Stimulated activated CD8-positive, alpha-beta memory T cell treated with anti-CD3 and anti-CD28 coated beads, Interleukin-7, amount 100 ng/mL, for 48 hours (primary cell): ENCODE measurements at regions not wholly inside any gene's neighbourhood (a gene's known extent, or its start where the extent isn't known, plus 50 kb on each side); places are given as distances from the start of the nearest gene placed in this dataset.
"Not testable (repeated sequence)": the region's sequence is repeated elsewhere in the genome, so short reads cannot be mapped to it uniquely, and the experiment has no call there.

Source experiments
- DNase-seq, 2 donors: peaks; one replicate each; pipeline ENCODE4 v3.0.0-alpha.2; 2020; ENCODE audit warnings: low read depth in 1 of 2; ENCODE audit errors: extremely low read depth in 1 of 2

DNA sequence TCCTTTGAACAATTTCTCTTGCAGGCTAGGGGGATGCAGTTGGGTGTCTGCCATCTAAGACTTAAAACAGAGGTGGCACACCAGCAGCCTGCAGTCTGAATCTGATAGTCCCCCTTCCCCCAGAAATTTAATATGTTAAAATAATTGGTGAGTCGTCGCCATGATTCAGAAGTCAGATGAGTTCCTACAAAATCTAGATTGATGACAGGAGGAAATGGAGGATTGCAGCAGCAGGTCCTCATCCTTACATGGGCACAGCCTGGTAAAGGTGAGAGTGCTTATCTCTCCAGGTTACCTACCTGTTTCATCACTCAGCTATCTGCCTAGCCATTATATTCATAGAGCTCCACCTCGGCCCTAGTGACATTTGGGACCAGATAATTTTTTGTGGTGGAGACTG is 112.3 kb downstream of the PCSK1 start:
- no peak for DNase-seq

DNA sequence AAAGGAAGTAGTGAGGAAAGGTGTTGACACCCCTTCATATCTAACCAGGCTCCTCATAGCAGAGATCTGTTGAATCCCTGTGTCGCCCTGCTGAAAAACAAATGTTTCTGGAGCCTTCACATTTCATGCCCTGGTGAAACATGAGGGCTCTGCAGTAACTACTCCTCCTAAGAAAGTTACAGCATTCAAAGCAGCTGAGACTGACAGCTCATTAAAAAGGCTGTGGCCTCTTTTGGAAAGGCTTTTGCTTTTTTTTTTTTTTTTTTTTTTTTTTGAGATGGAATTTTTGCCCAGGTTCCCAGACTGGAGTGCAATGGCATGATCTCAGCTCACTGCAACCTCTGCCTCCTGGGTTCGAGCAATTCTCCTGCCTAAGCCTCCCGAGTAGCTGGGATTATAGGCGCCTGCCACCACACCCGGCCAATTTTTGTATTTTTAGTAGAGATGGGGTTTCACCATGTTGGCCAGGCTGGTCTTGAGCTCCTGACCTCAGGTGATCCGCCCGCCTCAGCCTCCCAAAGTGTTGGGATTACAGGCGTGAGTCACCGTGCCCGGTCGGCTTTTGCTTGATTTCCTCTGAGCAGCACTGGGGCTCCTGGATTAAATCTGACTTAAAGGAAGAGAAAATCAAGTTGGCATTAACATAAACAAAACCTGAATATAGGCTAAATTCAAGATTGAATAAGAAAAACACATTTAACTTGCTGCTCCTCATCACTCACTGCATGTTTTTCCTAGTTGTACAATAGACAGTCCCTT is 112.9 kb downstream of the PCSK1 start:
- DNase-seq = not testable (repeated sequence)

DNA sequence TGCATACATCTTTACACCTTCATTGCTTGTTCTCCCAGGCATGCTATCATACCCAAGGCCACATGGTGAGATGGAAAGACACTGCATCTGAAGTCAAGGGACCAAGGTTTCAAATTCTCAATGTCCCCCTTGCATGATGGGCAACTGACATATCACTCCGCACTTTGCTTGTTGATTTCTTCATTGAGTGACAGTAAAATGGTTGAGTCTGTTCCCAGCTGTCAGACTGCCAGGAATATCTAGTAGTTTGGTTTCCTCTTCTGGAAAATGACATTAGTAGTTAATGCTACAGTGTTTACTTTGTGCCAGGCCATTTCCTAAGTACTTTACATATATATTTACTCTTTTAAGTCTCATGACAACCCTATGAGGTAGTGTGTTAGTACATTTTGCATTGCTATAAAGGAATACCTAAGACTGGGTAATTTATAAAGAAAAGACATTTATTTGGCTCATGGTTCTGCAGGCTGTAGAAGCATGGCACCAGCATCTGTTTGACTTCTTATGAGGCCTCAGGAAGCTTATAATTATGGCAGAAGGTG is 114.4 kb downstream of the PCSK1 start:
- no peak for DNase-seq

DNA sequence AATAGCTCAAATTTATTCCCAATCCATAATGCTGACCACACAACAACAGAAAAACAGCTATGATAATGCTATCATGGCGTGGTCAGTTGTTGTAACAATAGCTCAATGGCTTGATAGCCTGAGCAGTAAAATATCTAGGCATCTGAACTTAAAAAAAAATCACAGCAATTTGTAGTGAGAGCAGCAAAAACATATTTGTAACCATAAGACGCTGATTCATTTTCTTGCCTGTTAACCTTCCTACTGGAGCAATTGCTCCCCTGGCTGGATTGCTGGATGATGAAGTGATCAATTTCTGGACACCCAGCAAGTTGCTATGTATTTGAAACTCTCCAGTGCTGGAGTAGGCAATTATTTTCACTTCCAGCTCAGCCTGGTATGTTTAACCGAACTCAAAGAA is 115.1 kb downstream of the PCSK1 start:
- DNase-seq = no peak

DNA sequence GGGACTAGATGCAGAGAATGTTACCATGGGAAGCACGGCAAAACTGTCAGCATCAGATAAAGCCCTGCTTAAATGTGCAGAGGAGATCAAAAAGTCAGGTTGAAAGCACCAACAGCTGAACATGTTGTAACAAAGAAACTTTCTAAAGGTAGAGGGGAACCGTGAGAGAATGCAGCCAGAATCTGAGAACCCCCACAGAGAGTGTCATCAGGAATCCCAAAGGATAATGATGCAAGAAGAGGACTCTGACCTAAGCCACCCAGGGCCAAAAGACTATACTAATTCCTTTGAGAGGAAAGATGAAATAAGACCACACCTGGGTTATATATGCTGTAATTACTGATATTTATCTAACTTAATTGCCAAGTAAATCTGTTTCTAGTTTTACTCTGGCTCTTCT is 116.6 kb downstream of the PCSK1 start:
- no peak for DNase-seq

DNA sequence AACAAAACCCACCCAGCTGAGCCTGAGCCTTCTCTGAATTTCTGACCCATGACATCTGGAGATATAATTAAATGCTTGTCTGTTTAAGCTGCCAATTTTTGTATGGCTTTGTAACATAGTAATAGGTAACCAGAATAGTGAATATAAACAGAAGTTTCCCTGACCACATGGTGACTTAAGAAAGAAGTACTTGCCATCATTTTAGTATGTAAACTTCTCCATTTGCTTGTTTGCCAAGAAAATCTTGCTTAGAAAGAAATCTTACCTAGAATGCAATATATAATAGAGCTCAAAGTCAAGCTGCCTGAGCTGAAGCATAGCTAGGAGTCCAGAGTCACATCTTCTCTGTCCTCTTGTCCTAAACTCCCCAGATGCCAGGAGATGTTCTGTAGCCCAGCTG is 117.0 kb downstream of the PCSK1 start:
- DNase-seq = no peak

DNA sequence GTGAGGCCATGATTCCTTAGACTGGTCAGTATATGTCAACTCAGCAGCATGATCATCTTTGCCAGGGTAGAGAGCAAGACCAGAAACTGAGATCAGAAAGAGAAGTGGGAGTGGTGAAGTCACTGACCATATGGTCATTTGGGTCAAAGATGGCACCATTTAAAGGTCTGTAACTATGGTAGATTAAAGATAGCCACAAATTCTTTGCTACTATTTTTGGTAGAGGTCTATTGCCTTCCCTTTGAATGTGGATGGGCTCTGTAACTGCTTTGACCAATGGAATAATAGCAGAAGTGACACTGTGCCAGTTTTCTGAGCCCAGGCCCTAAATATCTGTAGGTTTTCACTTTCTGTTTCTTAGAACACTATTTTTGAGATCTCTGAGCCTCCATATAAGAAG is 117.6 kb downstream of the PCSK1 start:
- no peak for DNase-seq

DNA sequence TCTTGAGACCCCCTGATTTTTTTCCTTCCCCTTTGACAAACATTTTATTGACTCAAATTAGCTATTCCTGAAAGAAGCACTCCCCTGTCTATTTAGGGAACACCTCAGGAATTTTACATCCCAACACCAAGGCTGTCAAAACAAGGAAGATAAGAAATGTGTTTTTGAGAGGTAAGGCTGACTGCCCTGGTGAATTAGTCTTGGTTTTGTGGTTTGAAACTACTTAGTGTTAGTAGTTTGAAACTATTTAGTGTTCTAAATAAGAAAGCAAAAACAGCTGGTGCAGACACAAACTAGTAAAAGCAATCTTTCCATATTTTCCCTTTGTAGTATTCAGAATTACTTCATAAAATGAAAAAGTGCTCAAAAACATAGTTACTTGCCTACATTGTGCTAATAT is 120.7 kb downstream of the PCSK1 start:
- no peak for DNase-seq

DNA sequence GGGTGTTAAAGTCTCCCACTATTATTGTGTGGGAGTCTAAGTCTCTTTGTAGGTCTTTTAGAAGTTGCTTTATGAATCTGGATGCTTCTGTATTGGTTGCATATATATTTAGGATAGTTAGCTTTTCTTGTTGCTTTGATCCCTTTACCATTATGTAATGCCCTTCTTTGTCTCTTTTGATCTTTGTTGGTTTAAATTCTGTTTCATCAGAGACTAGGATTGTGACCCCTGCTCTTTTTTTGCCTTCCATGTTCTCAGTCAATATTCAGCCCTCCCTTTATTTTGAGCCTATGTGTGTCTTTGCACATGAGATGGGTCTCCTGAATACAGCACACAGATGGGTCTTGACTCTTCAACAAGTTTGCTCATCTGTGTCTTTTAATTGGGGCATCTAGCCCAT is 126.0 kb downstream of the PCSK1 start:
- DNase-seq = not testable (repeated sequence)

DNA sequence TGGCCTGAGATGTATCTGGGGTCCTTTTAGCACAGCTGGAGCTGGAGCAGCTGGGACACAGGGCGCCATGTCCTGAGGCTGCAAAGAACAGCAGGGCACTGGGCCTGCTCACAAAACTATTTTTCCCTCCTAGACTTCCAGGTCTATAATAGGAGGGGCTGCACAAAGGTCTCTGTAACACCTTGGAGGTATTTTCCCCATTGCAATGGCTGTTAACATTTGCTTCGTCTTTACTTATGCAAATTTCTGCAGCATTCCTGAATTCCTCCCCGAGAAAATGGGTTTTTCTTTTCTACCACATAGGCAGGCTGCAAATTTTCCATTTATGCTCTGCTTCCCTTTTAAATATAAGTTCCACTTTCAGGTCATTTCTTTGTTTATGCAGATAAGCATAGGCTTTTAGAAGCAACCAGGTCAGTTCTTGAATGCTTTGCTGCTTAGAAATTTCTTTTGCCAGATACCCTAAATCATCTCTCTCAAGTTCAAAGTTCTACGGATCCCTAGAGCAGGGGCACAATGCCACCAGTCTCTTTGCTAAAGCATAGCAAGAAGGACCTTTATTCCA is 130.8 kb downstream of the PCSK1 start:
- no peak for DNase-seq

DNA sequence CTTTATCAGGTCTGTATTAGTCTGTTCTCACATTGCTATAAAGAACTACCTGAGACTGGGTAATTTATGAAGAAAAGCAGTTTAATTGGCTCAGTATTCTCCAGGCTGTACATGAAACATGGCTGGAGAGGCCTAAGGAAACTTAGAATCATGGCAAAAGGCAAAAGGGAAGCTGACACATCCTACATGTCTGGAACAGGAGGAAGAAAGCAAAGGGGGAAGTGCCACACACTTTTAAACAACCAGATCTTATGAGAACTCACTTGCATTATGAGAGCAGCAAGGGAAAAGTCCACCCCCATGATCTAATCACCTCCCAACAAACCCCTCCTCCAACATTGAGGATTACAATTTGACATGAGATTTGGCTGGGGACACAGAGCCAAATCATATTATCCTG is 132.1 kb downstream of the PCSK1 start:
- no peak for DNase-seq

DNA sequence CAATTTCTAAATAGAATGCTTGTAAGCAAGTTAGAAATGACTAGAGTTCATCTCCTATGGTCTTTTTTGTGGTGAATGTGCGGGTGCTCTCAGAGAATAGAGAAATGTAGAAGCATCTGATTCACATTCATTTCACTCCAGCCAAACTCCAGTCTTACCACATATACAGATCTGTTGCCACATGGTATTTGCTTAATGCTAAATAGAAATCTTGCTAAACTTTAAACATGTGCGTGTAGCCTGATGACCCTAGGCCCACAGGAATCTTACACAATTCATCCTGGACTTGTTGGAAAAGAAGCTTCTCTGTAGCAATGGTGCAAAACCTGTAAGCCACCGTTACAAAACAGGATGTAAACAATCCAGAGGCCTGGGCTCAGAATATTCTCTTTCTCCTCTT is 135.2 kb downstream of the PCSK1 start:
- no peak for DNase-seq

DNA sequence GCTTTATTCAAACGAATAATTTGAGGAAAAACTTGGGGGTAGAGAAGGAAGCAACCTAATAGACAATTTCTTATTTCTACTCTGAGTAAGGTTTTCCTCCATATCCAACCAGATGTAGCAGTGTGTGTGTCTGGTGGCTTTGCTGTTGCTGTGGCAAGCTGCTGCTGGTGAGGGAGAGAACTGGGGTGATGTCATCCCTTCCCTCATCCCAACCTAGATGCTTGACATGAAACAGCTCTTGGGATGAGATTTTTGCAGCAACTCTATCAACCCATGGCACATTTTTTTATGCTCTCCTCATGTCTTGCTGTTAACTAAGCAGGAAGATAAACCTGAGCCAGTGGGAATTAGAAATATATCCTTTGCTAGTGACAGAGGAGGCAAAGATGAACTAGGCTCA is 135.8 kb downstream of the PCSK1 start:
- no peak for DNase-seq

DNA sequence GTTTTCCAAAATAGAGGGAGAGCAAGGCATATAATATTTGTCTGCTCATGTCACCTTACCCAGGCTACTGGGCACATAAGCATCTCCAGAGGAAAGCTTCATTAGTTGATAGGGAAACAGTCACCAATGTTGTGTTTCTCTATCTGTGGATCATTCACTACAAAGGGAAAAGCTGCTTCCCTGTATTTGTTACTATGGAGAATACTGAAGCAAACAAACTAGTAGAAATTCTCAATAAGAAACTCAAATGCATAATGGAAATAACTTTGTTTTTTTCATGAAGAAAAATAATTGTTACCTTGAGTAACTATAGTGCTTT is 138.2 kb downstream of the PCSK1 start:
- DNase-seq = no peak

DNA sequence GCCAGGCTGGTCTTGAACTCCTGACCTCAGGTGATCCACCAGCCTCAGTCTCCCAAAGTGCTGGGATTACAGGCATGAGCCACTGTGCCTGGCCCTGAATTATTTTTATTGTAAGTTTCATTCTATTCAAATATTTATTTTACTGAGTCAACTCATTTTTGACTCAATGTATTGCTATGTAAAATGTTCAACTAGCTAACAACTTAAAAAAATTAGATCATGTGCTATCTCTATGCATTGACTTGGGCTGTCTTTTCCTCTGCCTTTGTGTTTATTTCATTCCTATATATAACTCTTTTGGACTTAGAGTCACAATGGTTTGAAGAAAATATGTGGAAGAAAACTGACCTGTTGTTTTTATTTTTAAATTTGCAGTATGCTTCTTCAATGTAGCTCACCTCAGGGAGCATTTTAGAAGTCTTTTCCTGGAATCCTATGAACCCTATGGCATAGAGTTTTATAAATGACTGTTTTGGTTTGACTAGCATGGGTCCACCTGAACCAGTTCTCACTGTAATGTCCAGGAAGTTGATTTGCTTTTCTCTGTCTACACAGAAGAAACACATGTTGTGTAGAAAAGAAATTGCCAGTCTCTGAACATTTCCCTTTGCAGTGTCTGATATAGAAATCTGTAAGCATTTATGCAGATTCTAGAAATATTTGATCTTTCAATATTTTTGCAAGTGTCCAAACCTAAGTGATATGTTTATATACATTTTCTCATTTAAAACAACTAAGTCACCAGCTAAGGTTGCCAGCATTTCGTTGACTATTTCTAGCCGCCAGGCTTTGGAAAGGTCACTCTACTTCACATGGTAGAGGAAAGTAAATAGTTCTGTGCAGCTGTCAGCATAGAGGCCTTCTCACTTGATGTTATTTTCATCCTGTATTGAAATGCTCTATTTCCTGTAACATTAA is 138.8 kb downstream of the PCSK1 start:
- no peak for DNase-seq

DNA sequence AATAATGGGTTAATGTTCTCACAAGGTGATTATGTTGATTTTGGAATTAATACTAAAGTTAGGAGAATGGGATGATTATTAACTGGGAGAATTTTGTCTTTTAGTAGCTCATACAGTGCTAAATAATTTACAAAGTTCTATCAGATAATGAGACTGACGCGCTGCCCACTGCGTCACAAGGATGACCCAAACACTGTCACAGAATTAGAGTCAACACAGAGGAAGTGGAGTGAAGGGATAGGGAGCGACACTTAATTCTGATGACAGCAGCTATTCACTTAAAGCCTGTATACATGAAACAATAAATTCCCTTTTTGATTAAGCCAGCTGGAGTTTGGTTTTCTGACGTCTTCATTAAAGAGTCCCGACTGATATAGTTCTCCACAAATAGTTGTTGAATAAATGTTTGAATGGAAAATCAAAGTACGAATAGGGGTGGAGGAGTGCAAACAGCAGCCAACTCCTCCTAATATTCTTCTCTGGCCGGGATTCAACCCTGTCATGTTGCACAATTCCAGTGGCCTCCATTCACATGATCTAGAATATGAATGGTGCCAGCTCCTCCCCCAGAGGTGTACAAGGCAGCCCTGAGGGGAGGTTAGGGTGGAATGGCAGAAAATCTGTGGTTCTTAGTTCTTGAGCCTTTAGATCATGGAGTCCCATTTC is 140.3 kb downstream of the PCSK1 start:
- DNase-seq = no peak

DNA sequence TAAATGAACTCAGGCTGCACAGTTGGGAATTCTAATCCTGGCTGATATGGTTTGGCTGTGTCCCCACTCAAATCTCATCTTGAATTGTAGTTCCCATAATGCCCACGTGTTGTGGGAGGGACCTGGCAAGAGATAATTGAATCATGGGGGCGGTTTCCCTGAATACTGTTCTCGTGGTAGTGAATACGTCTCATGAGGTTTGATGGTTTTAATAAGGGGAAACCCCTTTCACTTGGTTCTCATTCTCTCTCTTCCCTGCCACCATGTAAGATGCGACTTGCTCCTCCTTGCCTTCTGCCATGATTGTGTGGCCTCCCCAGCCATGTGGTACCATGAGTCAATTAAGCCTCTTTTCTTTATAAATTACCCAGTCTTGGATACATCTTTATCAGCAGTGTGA is 143.8 kb downstream of the PCSK1 start:
- DNase-seq = not testable (repeated sequence)

DNA sequence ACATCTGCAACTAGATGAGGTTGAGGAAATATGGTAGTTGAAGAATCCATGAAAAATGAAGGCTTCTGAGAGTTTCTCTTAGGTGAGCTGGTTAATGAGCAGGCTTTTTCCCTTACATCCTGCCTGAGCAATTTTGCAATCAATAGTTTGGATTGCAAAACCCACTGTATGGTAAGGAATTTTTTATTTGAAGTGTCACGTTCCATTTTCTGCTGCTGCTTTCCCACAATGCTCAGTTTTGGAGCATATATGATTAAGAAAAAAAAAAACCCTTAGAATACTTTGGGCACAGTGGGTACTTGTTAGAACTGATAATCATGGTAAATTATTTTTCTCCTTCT is 144.2 kb downstream of the PCSK1 start:
- DNase-seq = no peak

DNA sequence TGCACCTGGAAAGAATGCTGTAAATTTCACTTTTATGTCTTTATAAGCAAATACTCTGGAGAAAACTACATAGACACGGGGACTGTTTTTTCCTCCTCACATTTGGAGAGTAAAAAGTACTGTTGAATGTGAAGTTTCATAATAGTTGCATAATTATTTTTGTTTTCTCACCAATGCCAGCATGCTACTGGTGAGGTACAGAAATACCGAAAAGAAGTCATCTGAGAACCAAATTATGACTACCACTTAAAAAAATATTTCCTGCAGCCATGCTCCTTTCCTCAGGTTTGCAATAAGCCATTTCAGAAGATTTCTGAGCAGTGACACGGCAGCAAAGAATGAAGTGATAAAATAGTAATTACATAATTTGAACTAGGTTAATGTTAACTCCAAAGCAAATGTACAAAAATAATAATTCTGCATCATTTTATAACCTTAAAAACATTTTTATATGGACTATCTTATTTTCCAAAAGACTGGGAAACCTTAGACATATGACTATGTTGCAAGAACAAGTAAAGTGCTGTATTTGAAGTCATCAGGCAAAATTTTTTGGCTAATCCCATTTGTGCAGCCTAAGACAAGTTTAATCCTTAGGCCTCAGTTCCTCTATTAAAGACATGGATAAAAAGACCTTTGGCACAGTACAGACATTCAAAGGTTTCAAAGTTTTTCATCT is 144.7 kb downstream of the PCSK1 start:
- no peak for DNase-seq

DNA sequence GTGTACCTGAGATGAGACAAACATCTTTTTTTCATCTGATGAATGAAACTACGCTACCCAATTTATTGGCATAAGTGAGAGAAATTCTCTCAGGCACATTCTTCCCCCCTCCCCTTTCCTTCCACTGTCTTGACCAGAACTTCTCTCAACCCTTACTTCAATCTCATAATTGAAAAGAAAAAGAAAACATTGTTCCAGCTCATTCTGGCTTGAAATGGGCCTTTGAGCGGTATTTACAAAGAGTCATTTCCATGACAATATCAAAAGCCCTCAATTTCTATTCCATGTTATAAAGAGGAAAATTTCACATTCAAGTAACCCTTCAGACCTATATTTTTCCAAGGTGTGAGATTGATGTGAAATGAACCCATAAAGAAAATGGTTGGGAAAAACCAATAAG is 145.9 kb downstream of the PCSK1 start:
- DNase-seq = no peak

DNA sequence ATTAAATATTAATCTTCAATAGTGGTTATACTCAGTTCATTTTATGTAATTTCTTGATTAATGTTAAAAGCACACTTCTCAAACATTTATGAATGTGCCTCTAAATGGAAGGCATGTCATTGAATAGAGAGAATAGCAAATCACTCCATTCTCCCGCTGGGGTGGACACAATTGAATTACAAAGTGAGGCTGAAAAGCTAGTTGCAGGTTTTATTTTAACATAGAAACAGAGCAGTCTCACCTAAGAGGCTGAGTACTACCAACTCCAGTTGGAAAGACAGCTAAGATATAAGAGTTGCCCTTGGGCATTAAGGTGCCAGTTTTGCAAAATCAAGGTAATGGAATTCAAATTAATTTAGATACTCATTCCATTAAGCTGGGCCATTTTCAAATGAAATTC is 147.2 kb downstream of the PCSK1 start:
- no peak for DNase-seq
